ENCODE measurements at regions not wholly inside any gene's neighbourhood (a gene's known extent, or its start where the extent isn't known, plus 50 kb on each side); places are given as distances from the start of the nearest gene placed in this dataset.
"Not testable (repeated sequence)": the region's sequence is repeated elsewhere in the genome, so short reads cannot be mapped to it uniquely, and the experiment has no call there.

DNA sequence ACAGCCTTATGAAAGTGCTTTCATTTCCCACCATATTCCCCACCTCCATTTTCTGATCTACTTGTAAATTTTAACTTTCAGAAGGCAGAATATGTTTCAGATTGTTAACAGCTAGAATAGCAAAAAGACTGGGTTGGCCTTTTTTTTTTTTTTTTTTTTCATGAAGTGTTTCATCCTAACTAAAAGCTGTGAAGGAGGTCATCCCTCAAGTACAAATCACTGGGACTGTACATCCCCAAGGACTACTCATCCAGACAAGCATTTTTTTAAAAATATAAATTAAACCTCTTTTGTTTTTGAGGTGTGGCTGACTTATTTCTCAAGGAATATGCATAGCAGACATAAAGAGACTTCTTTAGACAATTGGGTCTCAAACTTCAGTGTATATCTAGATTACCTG is 542.1 kb upstream of the TUSC1 start:
- no peak for DNase-seq

- no peak for DNase-seq
Observed at GRCh38 chr9:26219961-26220360, 541.7 kb upstream of the TUSC1 start.

DNA sequence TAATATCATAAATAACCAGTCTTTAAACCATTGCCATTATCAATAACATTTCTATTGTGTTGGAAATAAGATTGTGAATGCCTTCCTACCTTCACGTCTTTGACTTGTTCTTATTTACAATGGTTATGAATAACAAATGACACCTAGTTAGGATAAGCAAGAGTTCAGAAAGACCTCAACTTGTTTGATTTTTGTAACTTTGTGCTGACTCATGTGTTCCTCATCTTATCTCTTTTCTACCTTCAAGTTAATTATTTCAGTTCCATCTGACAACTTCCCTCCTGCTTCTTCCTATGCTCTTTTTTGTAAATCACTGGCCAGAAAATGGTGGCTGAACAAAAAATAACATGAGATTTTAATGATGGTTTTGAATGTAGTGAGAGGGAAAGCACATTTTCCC is 538.5 kb upstream of the TUSC1 start:
- no peak for DNase-seq

GRCh38 chr9:26214713-26215444 is 536.6 kb upstream of the TUSC1 start:
- DNase-seq, result not testable (repeated sequence)

GRCh38 chr9:26210338-26210851 is 532.2 kb upstream of the TUSC1 start:
- no peak for DNase-seq

GRCh38 chr9:26205261-26205660 is 527.0 kb upstream of the TUSC1 start:
- DNase-seq, result no peak

- no peak for DNase-seq
Observed at GRCh38 chr9:26193237-26193636, 515.0 kb upstream of the TUSC1 start.

DNA sequence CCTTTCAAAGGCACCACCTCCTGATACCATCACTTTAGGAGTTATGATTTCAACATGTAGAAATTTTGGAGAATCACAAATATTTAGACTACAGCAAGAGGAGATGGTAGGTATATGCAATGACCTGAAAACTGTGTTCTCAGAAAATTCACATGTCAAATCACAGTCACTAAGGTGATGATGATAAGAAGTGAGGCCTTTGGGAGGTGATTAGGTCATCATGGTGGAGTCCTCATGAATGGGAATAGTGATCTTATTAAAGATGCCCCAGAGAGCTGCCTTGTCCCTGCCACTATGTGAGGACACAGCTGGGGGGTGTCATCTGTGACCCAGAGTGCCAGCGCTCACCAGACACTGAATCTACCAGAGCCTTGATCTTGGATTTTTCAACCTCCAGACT is 513.5 kb upstream of the TUSC1 start:
- no peak for DNase-seq

GRCh38 chr9:26181836-26182235 is 503.6 kb upstream of the TUSC1 start:
- DNase-seq, result no peak

DNA sequence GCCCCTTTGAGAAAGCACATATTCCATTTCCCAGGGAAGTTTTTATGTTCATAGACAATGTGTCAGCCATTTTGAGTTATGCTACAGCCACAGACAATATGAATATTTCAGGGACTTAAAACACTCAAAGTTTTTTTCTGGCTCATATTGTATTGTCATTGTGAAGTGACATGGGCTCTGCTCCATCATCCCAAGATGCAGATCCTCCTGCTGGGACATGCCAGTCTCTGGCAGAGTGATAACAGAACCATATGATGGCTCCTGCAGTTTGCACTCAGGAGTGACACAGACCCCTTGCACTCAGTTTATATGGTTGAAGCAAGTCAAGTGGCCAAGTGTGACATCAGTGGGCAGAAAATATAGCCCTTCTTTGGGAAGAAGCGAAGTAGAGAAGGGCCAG is 498.4 kb upstream of the TUSC1 start:
- DNase-seq, result no peak

DNA sequence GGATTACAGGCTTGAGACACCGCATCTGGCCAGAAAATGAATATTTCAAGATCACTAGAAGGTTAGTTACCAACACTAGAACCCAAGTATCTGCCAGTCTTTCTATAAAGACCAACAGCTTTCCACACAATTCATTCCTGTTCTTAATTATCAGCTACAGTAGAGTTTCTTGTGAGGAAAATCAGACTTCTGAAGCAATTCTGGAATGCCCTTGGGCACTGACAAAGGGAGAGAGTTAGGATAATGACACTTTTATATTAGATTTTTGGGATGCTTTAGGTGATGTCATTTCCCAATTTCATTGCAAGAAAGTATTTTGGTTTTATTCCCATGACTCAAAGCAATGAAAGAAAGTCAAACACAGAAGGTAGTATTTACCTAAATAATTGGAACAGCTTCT is 497.0 kb upstream of the TUSC1 start:
- no peak for DNase-seq

GRCh38 chr9:26172301-26172700 is 494.1 kb upstream of the TUSC1 start:
- no peak for DNase-seq

DNA sequence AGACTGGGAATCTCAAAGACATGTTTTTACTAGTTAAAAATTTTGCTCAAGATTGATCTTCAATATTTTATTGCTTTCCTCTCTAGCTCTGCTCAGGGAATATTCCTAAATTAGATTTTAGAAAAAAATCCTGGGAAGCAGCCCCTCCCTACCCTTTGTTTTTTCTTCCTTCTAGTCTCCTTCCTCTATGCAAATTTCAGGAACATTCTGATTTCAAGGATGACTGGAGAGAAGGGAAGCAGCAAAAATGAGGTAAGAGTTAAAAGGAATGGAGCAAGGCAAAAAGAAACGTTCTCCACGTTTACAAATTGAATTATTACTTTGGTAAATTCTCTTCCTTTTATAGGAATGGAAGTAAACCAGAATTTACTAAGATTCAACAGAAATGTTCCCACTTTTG is 493.4 kb upstream of the TUSC1 start:
- no peak for DNase-seq

DNA sequence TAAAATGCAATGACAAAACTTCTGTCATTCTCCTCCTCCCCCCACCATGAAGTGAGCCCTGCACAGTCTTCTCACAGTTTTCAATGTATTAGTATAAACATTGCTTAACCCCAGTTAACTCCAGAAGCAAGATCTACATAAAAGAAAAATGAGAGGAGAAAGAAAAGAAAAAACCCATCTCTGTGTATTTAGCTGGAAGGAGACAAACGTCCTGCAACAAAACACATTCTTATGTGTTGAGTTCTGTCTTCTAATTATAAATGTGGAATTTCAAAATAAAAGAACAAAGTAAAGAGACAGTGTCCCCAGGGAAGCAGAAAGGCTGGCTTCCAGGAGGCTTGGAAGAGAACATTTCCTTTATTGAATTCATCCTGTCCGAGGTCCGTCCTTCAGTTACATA is 491.9 kb upstream of the TUSC1 start:
- DNase-seq, result no peak

DNA sequence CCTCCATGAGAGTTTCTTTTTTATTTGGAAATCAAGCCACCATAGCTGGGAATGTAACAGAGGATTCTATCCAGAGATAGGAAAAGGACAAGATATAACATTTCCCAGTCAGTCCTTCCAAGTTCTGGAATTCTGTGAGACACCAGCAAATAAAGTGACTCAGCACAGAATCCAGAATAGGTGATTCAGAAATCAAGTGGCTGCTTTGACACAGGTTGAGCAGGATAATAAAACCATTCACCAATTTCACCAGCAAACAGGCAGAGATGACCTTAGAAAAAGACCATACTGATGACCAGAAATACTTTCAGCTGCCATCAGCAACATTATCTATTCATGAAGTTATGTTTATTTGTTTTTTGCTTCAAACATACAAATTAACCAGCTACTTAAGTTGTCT is 491.5 kb upstream of the TUSC1 start:
- no peak for DNase-seq

GRCh38 chr9:26166537-26166936 is 488.3 kb upstream of the TUSC1 start:
- DNase-seq, result no peak

DNA sequence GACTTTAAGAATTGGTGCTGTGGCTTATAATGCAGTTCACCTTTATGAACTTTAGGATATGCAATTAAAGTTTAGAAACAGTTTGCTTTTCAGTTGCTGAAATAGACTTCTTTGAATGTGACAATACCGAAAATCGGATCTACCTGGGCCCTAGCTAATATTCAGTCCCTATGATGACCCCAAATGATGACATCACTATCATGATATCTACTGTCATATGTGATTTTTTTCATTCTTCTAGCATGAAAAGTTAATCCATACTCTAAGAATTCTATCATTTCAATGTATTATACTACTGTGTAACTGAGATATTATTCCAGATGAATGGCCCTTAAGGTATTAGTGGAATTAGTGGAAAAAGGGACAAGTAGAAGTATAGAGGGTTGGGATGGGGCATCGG is 487.2 kb upstream of the TUSC1 start:
- DNase-seq, result no peak

DNA sequence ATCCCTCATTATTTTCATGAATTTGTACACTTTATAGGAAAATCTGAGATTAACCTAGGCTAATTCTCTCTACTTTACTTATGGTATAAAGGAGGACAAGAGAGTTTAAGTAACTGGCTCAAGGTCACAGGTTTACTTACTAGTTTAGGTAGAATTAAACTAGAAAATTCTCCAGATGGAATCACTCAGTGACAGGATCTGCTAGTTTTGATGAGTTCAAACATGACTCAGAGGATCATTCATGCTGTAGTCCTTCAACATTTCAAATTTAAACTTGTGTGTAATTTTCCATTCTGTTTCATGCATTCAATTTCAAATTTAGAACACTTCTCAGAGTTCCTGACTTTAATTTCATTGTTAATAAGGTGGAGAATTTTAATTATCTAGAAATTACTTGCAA is 485.7 kb upstream of the TUSC1 start:
- DNase-seq, result no peak

DNA sequence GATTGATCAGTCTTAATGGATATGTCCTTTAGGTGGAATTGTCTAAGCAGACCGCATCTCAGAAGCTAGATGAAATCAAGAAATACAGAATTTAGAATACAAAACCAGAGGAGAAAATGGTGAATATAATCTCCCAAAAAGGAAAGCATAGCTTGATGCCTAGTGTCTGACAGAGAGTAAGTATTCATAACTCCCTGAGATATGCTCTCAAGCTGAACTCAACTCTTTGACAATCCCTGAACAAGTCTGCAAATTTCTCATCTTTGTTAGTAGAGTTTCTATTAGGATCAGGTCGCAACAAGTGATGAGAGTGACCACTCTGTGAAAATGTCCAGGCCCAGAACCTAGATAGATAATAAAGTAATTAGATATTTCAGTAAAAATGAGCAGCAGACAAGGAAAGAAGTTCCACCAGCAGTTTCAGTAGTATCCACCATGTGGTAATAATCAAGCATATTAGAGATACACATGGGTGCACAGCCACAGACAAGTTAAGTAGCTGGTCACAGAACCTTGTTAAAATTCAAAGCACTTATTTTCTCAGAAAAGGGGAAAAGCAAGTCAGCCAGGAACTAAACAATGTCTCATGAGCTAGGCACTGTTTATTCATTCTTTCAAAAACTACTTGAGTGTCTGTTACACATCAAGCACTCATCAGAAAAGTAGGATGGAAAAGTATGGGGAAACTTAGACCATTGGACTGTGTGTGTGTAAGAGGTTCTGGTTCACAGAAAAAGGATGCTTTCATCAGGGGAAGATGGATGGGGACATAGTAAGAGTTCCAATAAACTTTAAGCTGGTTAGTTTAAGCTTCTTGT is 481.5 kb upstream of the TUSC1 start:
- DNase-seq, result no peak

DNA sequence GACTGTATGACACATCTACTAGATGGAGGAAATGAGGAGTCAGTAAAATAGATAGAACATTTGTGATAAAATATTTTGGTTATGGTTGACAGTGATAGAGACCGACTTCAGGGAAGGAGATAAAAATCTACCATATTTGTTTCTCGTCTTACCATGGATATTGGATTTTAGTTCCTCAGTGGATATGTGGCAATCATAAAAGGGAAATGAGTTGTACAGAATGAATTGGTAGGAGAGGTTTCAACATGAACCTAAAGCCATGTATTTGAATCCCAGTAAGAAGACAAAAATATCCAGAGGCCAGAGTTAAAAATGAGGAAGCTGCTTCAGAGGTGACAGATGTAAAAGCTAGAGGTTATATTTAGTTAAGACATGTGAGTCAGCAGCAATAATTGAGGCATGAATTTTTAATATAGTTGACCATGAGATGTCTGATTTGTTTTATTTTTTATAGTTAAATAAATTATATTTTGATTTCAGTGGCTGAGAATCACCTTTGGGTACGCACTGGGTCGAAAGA is 480.4 kb upstream of the TUSC1 start:
- no peak for DNase-seq

GRCh38 chr9:26157411-26157810 is 479.2 kb upstream of the TUSC1 start:
- no peak for DNase-seq

DNA sequence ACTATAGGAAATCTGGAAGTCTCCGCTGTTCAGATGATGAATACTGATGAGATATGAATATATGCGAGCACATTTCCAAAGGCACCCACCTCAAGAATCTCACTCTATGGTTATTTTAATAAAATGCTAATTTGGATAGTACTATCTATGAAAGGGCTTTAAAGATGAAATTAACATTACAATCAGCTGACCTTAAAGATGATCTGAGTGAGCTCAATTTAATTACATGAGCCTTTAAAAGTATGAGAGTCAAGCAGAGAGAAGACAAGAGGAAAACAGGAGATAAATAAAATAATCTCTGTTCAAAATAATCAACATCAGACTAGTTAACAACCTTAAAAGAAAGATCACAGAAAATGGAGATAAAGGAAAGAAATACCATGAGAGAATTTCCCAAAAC is 474.1 kb upstream of the TUSC1 start:
- DNase-seq, result no peak

DNA sequence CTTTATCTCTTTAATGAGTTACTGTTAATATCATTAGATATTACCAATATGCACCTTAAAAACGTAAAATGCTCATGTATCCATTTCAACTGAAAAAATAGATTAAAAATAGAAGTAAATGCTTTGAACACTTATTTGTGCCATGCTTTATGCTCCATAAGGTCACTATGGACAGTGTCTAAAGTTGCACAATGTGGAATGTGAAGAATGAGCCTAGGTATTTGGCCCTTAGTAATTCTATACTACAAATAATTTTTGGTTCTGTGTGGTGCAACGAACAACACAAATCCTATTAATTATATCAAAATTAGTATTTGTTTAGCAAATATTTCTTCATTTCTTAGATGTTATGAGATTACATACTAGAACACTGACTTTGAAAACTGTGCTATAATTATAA is 469.9 kb upstream of the TUSC1 start:
- DNase-seq, result no peak

DNA sequence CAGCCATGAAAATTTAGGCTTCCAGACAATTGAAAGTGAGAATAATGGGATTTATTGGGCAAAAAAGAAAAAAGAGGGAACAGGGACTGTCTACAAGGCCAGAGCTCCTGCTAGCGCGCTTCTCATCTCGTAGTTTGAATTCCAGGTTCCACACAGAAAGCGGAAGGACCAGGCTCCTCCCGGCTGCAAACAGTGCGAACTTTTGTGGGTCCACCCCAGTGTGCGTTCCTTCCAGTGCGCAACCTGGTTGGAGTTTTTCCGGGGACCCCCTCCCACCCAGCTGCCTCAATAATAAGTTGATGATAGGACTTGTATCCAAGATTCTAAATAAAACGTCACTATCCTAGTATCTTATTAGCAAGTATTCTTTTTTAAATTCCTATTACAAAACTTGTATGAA is 467.7 kb upstream of the TUSC1 start:
- no peak for DNase-seq

Measured in SHP77 treated with DMSO at 0.1 percent for 48 hours (cell line).